SK-N-SH (cell line): ENCODE measurements at regions not wholly inside any gene's neighbourhood (a gene's known extent, or its start where the extent isn't known, plus 50 kb on each side); places are given as distances from the start of the nearest gene placed in this dataset.

Experiments
- CTCF ChIP-seq: fragments of 200-600 bp; sonication (generic); IDR thresholded peaks from 2 replicates; pipeline ENCODE4 v1.6.1; 2017; ENCODE audit warnings: antibody characterized with exemption, mild to moderate bottlenecking, moderate library complexity
- EZH2phosphoT487 ChIP-seq: fragments of 200-600 bp; sonication (generic); IDR thresholded peaks from 2 replicates; pipeline ENCODE4 v1.6.1; 2017; ENCODE audit warnings: low read depth, mixed run types, mild to moderate bottlenecking, antibody characterized with exemption, moderate library complexity, borderline replicate concordance
- FOXM1 ChIP-seq: IDR thresholded peaks from 2 replicates; pipeline ENCODE4 v1.4.0; 2012; ENCODE audit warnings: low read depth, mild to moderate bottlenecking
- MAX ChIP-seq: IDR thresholded peaks from 2 replicates; pipeline ENCODE4 v1.4.0; 2012; ENCODE audit warnings: low read depth
- MEF2A ChIP-seq: IDR thresholded peaks from 2 replicates; pipeline ENCODE4 v1.4.0; 2012; ENCODE audit warnings: low read depth, borderline replicate concordance
- POLR2AphosphoS5 ChIP-seq: IDR thresholded peaks from 2 replicates; pipeline ENCODE4 v1.6.1; 2012; ENCODE audit warnings: low read depth, low read length
- USF1 ChIP-seq: IDR thresholded peaks from 2 replicates; pipeline ENCODE4 v1.4.0; 2012; ENCODE audit warnings: low read depth, borderline replicate concordance
- YY1 ChIP-seq: IDR thresholded peaks from 2 replicates; pipeline ENCODE4 v1.4.0; 2012; ENCODE audit warnings: low read depth, mild to moderate bottlenecking
- ZBTB33 ChIP-seq: IDR thresholded peaks from 2 replicates; pipeline ENCODE4 v1.4.0; 2012; ENCODE audit warnings: low read depth, borderline replicate concordance
- TF ChIP-seq, protein P1 (sequence below): IDR thresholded peaks from 2 replicates; pipeline ENCODE4; 2012

- no peak for TF ChIP-seq CTCF
- TF ChIP-seq MEF2A: no peak
- TF ChIP-seq MAX: no peak
- TF ChIP-seq, protein P1, sequence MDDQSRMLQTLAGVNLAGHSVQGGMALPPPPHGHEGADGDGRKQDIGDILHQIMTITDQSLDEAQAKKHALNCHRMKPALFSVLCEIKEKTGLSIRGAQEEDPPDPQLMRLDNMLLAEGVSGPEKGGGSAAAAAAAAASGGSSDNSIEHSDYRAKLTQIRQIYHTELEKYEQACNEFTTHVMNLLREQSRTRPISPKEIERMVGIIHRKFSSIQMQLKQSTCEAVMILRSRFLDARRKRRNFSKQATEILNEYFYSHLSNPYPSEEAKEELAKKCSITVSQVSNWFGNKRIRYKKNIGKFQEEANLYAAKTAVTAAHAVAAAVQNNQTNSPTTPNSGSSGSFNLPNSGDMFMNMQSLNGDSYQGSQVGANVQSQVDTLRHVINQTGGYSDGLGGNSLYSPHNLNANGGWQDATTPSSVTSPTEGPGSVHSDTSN: no peak
- no peak for TF ChIP-seq POLR2AphosphoS5
- no peak for TF ChIP-seq USF1
- TF ChIP-seq YY1: no peak
- TF ChIP-seq ZBTB33: no peak
- no peak for TF ChIP-seq EZH2phosphoT487
- TF ChIP-seq FOXM1: no peak
Measured at GRCh38 chr10:123557366-123558108, 108.6 kb upstream of the GPR26 start.
